Skeletal muscle satellite cell (primary cell): ENCODE measurements at regions not wholly inside any gene's neighbourhood (a gene's known extent, or its start where the extent isn't known, plus 50 kb on each side); places are given as distances from the start of the nearest gene placed in this dataset.
"Not testable (repeated sequence)": the region's sequence is repeated elsewhere in the genome, so short reads cannot be mapped to it uniquely, and the experiment has no call there.

ENCODE experiments used
- H3K27me3 ChIP-seq: 2 replicates; pipeline ENCODE4 v1.7.0; 2013; ENCODE audit warnings: low read length; ENCODE audit not compliant: control insufficient read depth, insufficient read depth
- H3K36me3 ChIP-seq: 2 replicates; pipeline ENCODE4 v1.7.0; 2013; ENCODE audit warnings: mild to moderate bottlenecking, control low read depth, low read length; ENCODE audit not compliant: insufficient read depth
- H3K4me1 ChIP-seq: 2 replicates; pipeline ENCODE4 v1.7.0; 2013; ENCODE audit warnings: low read length; ENCODE audit not compliant: control insufficient read depth, insufficient read depth
- H3K4me2 ChIP-seq: 2 replicates; pipeline ENCODE4 v1.7.0; 2013; ENCODE audit warnings: mild to moderate bottlenecking, low read length
- H3K4me3 ChIP-seq: 2 replicates; pipeline ENCODE4 v1.7.0; 2013; ENCODE audit warnings: low read length
- H3K9ac ChIP-seq: 2 replicates; pipeline ENCODE4 v1.7.0; 2013; ENCODE audit warnings: mild to moderate bottlenecking, low read depth, low read length, moderate library complexity
- H3K9me3 ChIP-seq: replicated peaks from 2 replicates; pipeline ENCODE4 v1.7.0; 2013; ENCODE audit warnings: mild to moderate bottlenecking, control low read depth, low read length

DNA sequence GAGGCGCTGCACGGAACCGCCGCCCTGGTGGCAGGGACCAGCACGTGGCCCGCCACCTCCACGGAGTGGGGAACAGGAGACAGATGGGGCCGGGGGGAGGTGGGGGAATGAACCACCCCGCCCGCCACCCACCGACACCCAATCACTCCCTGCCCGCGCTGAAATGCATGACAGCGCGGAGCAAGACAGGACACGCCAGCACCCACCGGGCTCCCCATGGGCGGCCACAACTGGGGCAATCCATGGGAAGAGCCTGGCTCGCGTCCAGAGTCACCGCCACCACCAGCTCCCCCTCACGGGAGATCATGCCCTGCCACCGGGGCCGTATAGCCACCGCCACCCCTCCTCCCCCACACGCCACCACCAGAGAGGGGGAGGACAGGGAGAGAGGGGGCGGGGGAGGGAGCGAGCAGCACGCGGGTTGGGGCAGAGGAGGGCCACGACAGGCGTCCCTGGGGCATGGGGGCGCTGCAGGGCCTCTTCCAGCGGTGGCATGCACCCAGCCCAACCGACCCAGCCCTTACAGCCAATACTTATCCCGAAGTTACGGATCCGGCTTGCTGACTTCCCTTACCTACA is 744.3 kb upstream of the DEFB115 start:
- Histone ChIP-seq H3K9me3 (no peaks in the 10 kb centered on the region), H3K4me3 (no peak overlapping the region)

DNA sequence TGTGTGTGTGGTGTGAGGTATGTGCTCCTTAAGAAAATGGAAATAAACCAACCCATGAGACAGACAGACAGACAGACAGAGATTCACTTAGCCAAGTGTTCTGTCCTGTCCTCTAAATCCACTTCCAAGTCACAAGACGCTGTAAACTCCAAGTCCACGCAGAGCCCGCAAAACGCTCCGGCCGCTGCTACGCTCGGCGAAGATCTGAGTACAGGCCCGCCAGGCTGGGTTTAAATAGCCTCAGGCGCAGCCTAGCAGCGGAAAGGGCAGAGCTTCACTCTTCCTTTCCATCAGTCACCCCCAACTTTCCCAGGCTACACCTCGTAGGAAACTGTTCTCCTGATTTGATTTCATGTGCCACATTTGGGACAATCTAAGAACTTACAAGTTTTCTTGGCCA is 741.5 kb upstream of the DEFB115 start:
- H3K4me3 ChIP-seq, H3K36me3 ChIP-seq, H3K9ac ChIP-seq, H3K27me3 ChIP-seq, H3K4me1 ChIP-seq, H3K4me2 ChIP-seq, H3K9me3 ChIP-seq: not testable (repeated sequence)

More for the DNA sequence above, 744.3 kb upstream of the DEFB115 start:
- Histone ChIP-seq H3K36me3 (no peaks in the 10 kb centered on the region), H3K4me2 (no peak overlapping the region), H3K4me1 (no peaks in the 10 kb centered on the region), H3K9ac (no peak overlapping the region), H3K27me3 (no peaks in the 10 kb centered on the region)

DNA sequence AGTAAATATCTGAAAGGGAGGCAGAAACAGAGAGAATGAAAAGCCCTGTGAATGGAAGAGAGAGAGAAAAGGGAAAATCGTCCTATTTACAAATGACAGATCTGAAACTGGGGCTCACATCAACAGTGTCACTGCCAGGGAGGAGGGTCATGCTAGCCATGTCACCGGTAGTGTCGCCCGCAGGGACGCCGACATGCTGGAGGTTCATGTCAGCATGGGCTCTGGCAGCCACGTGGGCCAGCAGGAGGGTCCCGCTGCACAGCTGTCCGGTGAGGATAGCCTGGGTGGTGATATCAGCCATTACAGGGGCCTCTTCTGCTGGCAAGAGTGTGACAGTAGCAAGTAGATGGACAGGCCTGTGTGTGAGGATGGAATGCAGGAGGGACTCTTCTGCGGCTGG is 738.6 kb upstream of the DEFB115 start:
- H3K4me2 ChIP-seq, H3K27me3 ChIP-seq, H3K36me3 ChIP-seq, H3K9ac ChIP-seq, H3K4me1 ChIP-seq, H3K4me3 ChIP-seq, H3K9me3 ChIP-seq: not testable (repeated sequence)

DNA sequence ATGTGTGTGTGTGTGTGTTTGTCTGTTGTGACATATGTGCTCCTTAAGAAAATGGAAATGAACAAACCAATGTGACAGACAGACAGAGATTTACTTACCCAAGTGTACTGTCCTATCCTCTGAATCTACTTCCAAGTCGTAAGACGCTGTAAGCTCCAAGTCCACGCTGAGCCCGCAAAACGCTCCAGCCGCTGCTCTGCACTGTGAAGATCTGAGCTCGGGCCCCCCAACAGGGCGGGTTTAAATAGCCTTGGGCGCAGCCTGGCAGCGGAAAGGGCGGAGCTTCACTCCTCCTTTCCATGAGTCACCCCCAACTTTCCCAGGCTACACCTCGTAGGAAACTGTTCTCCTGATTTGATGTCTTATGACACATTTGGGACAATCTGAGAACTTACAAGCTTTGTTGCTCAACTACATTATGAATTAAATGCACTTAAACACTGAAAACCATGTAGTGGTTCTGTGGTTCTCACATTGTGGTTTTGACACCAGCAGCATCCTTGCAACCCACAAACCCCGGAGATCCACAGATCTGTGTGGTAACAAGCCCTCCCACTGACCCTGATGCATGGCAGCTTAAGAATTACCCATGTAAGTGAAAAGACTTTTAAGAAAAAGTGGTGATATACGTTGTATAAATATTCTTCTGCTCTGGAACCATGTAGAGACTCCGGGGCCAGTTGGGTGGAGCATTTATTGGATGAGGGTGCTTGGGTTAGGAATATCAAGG is 735.6 kb upstream of the DEFB115 start:
- H3K4me1 ChIP-seq, H3K9ac ChIP-seq, H3K4me3 ChIP-seq, H3K4me2 ChIP-seq, H3K36me3 ChIP-seq, H3K27me3 ChIP-seq, H3K9me3 ChIP-seq: not testable (repeated sequence)

DNA sequence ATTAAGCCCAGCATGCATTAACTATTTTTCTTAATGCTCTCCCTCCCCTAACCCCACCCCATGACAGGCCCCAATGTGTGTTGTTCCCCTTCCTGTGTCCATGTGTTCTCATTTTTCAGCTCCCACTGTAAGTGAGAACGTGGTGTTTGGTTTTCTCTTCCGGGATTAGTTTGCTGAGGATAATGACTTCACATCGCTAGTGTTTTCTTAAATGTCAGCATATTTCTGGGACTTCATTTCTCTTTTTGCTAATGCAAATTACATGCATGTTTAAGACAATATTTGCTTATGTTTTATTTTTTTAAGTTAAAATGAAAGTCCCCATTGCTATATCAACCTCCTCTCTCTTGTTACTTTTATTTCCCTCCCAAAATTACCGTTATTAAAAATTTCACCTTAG is 733.3 kb upstream of the DEFB115 start:
- H3K27me3 ChIP-seq, H3K4me1 ChIP-seq, H3K4me3 ChIP-seq, H3K9ac ChIP-seq, H3K9me3 ChIP-seq, H3K36me3 ChIP-seq, H3K4me2 ChIP-seq: not testable (repeated sequence)

DNA sequence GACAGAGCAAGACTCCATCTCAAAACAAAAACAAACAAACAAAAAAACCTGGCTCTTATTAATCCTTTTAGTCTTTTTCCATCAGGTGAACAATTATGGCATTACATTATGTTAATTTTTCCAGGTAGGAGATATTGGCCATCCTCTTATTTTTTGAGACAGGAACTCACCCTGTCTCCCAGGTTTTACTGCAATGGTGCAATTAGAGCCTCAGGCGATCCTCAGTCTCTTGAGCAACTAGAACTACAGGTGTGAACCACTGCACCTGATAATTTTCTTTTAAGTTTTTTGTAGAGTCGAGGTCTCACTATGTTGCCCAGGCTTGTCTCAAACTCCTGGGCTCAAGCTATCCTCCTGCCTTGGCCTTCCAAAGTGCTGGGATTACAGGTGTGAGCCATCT is 732.7 kb upstream of the DEFB115 start:
- H3K27me3 ChIP-seq, H3K9ac ChIP-seq: not testable (repeated sequence)

DNA sequence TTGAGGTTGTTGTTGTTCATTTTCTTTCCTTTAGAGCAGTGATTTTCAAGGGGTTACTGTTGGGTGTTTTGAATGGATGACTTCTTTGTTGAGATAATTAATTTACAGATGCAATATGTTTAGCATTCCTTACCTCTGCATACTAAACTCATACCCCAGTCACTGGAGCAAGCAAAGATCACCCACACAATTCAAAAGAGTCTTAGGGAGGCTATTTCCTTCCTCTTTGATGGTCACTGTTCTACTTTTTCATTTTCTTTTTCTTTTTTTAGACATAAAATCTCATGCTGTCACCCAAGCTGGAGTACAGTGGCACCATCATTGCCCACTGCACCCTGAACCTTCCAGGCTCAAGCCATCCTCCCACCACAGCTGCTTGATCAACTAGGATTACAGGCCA is 723.8 kb upstream of the DEFB115 start:
- H3K4me2 ChIP-seq, H3K4me1 ChIP-seq, H3K9me3 ChIP-seq, H3K36me3 ChIP-seq, H3K9ac ChIP-seq, H3K4me3 ChIP-seq, H3K27me3 ChIP-seq: not testable (repeated sequence)

More for the DNA sequence above, 732.7 kb upstream of the DEFB115 start:
- not testable (repeated sequence) for H3K4me1 ChIP-seq, H3K36me3 ChIP-seq, H3K4me2 ChIP-seq, H3K9me3 ChIP-seq, H3K4me3 ChIP-seq

DNA sequence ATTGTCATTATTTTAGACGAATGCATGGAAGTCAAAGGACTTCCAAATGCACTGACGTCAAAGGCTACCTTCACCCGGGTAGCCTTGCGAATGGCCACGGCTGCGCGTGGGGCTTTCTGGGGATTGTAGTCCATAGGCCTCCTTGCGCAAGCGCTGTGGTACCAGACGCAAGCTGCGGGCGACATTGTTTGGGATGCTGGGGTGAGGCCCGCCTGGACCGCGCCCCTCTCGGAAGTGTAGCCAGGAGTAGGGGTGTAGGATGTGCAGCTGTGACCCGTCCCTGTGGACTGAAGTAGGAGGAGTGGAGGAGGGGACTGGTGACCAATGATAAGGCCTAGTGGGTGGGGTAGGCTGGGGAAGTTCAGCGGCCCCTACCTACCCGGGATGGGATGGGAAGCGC is 720.0 kb upstream of the DEFB115 start:
- H3K9ac ChIP-seq, H3K4me1 ChIP-seq, H3K9me3 ChIP-seq, H3K27me3 ChIP-seq, H3K36me3 ChIP-seq, H3K4me2 ChIP-seq, H3K4me3 ChIP-seq: not testable (repeated sequence)

DNA sequence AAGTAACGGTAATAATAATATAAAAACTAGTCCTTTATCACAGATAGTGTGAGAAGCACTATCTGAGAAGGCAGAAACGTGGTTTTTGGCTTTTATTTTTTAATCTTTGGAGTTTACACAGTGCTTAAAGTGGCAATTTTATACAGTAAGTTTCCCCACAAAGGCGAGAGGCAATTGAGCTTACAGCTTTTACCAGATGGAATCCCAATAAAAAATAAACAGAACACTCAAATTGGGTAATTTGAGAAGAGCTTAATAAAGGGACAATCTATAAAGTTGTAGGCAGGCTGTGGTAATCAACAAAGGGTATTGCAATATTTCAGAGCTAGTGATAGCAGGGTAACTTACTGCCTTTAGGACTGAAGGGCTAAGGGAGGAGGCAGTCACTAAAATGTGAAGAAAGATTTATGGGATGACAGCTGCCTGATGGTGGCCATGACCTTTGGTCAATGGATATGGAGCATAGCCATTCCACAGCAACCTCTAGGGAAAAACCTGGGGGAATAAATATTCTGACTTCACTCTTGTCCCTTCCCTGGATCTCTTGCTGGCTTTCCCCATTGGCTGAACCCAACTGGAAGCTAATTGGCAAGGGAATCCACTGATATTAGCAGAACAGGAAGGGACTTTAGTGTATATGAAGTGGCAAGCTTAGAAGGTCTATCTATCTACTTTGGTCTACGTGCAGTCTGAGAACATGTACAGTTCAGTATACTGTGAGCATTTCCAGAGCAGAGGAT is 717.0 kb upstream of the DEFB115 start:
- not testable (repeated sequence) for H3K4me2 ChIP-seq, H3K36me3 ChIP-seq, H3K4me3 ChIP-seq, H3K9ac ChIP-seq, H3K4me1 ChIP-seq, H3K27me3 ChIP-seq, H3K9me3 ChIP-seq

DNA sequence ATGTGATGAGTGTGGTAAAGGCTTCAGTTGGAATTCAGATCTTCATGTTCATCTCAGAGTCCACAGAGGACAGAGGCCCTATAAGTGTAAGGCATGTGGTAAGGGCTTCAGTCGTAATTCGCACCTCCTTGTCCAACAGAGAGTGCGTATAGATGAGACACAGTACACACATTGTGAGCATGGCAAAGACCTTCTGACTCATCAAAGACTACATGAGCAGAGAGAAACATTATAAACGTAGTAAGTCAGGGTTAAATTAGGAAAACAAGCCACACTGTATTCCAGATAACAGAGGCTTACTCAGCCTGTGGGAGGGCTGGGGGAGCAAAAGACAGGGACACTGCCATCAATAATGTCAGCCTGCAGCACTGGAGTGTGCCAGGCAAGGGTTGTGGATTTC is 706.2 kb upstream of the DEFB115 start:
- not testable (repeated sequence) for H3K27me3 ChIP-seq

DNA sequence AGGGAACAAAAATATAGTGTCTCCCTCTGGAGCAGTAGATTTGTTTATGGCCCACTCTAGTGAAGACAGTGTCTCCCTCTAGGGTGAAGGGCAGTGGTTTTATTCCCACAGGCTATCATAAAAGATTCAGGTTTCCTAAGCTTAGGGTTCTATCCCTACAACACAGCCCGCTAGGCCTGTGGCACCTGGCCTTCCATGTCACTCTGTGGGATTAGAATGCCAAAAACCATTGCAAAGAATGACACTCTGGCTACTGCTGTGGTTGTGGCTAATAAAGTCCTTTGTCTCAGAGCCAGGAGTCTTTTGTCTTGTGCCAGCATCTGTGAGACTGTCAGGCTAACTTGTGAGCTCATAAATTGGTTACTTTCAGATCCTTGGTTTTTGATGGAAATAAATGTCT is 700.7 kb upstream of the DEFB115 start:
- H3K9me3 ChIP-seq, H3K4me2 ChIP-seq, H3K4me1 ChIP-seq, H3K4me3 ChIP-seq, H3K36me3 ChIP-seq, H3K9ac ChIP-seq, H3K27me3 ChIP-seq: not testable (repeated sequence)

More for the DNA sequence above, 706.2 kb upstream of the DEFB115 start:
- not testable (repeated sequence) for H3K9ac ChIP-seq, H3K4me1 ChIP-seq, H3K4me3 ChIP-seq, H3K9me3 ChIP-seq, H3K36me3 ChIP-seq, H3K4me2 ChIP-seq

DNA sequence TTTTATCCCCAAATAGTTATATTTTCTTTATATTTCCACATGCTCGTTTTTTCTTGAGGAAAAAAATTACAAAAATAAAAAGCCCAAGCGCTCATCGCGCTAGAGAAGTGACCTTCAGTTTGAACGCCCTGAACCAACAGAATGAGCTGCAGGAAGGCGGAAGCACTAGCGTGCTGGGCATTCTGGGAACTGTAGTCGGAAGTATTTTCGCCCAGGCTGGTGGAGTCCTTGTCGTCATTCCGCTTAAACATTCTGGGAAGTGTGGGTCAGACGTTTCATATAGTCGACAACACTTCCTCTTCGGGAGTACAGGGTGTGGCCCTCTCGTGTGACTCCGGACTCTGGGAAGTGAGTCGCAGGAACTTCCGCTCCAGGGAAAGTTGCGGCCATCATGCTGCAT is 692.4 kb upstream of the DEFB115 start:
- not testable (repeated sequence) for H3K4me1 ChIP-seq, H3K9ac ChIP-seq, H3K4me3 ChIP-seq, H3K36me3 ChIP-seq, H3K27me3 ChIP-seq, H3K9me3 ChIP-seq, H3K4me2 ChIP-seq
